Stimulated activated naive CD8-positive, alpha-beta T cell treated with anti-CD3 and anti-CD28 coated beads, Interleukin-15, amount 100 ng/mL, for 72 hours (primary cell): ENCODE measurements at regions not wholly inside any gene's neighbourhood (a gene's known extent, or its start where the extent isn't known, plus 50 kb on each side); places are given as distances from the start of the nearest gene placed in this dataset.

Experiments
- ATAC-seq: fragments of 150-1000 bp; cut with Tn5 transposase; 2 replicates; pipeline ENCODE4 v1.10.0; 2021; ENCODE audit warnings: mild to moderate bottlenecking, moderate library complexity
- DNase-seq, 2 donors: peaks; one replicate each; pipeline ENCODE4 v3.0.0; 2021 to 2022
- H3K27ac Mint-ChIP-seq, 2 donors: one replicate each; pipeline ENCODE4 v1.8.0; 2022; ENCODE audit warnings: mild to moderate bottlenecking in 2 of 2, mixed read lengths in 2 of 2, moderate library complexity in 2 of 2
- H3K27me3 Mint-ChIP-seq: one replicate; pipeline ENCODE4 v1.8.0; 2022; ENCODE audit warnings: mixed read lengths
- H3K4me1 Mint-ChIP-seq: one replicate; pipeline ENCODE4 v1.8.0; 2022; ENCODE audit warnings: mild to moderate bottlenecking, mixed read lengths
- H3K4me3 Mint-ChIP-seq, 2 donors: one replicate each; pipeline ENCODE4 v1.8.0; 2022; ENCODE audit warnings: mild to moderate bottlenecking in 2 of 2, mixed read lengths in 2 of 2, moderate library complexity in 1 of 2
- H3K9me3 Mint-ChIP-seq, 2 donors: one replicate each; pipeline ENCODE4 v1.8.0; 2022; ENCODE audit warnings: mixed read lengths in 2 of 2

- Mint-ChIP-seq H3K9me3 (peaks cover 0 to 7% of the 10 kb centered on the region in 2 donors), H3K27me3 (no peaks in the 10 kb centered on the region), H3K4me3 (no peak overlapping the region), H3K27ac (no peak overlapping the region), H3K4me1 (peaks cover 17% of the 10 kb centered on the region)
- DNase-seq, result peak in 1 of 2 donors; percentile 24
- peak; percentile 90 for ATAC-seq
Observed at GRCh38 chr2:181235683-181236459, 221.3 kb upstream of the ITGA4 start.

DNA sequence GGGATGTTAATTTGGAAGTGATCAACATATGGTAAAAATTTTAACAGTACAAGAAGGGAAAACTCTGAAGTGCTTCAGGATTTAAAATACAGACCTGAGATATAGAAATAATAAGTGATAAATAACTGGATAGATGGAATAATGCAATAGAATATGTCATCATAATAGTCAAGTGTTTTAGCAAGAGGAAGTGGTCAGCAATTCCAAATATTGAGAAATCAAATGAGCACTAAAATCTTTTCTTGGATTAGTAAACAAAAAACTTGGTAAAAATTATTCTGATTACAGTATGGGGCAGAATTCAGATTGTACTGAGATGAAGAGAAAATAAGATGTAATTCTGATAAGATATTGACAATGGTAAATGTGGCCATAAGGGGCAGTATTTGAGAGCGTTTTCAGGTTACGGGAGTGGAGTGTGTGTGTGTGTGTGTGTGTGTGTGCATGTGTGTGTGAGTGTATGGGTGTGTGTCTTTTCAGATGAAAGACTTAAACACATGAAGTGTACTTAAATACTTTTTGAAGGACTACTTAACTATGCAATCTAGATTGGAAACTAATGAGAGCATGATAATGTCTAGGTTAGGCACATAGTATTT is 217.9 kb upstream of the ITGA4 start:
- Mint-ChIP-seq H3K9me3 (peaks cover 0 to 7% of the 10 kb centered on the region in 2 donors), H3K4me1 (peaks cover 31% of the 10 kb centered on the region), H3K4me3 (no peak overlapping the region), H3K27ac (no peak overlapping the region), H3K27me3 (no peaks in the 10 kb centered on the region)
- DNase-seq (no peak), ATAC-seq (no peak)

DNA sequence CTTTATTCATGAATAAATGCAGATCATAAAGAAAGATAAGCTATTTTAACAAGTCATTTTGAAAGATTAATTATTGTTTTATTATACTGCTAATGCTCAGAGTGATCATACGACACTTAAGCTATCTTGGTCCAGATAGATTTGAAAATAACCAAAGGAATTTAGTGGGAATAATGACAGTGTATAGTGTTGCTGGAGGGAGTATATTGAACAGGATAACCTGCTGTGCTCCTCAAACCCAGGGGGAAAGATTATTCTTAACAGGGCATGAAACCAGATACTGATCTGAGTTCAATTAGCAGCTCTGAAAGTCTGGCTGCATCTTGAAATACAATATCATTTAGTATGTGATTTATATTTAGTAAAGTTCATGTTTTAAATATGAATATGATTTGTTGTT is 216.3 kb upstream of the ITGA4 start:
- Mint-ChIP-seq H3K9me3 (peaks cover 0 to 7% of the 10 kb centered on the region in 2 donors), H3K27me3 (no peaks in the 10 kb centered on the region), H3K27ac (no peak overlapping the region), H3K4me1 (peaks cover 26% of the 10 kb centered on the region), H3K4me3 (no peak overlapping the region)
- ATAC-seq, result no peak
- no peak for DNase-seq

GRCh38 chr2:181241366-181241765 is 215.8 kb upstream of the ITGA4 start:
- H3K4me1 Mint-ChIP-seq, result peaks cover 26% of the 10 kb centered on the region
- H3K27me3 Mint-ChIP-seq, result no peaks in the 10 kb centered on the region
- H3K27ac Mint-ChIP-seq, result no peak overlapping the region
- H3K9me3 Mint-ChIP-seq, result peaks cover 0 to 7% of the 10 kb centered on the region in 2 donors
- no peak for DNase-seq
- no peak for ATAC-seq
- no peak overlapping the region for H3K4me3 Mint-ChIP-seq

DNA sequence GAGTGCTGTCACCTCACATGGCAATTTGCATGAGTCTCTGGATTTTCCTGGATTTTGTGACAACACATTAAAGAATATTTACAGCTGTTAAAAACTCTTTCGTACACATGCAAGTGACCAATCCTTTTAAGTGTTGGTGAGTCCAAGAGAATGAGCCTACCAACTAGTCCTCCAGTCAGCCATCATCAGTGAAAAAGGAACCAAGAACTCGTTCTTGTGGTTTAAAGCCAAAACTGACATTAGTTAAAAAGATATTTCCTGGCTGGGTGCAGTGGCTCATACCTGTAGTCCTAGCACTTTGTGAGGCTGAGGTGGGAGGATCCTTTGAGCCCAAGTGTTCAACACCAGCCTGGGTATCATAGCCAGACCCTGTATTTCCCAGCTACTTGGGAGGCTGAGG is 215.4 kb upstream of the ITGA4 start:
- H3K27me3 Mint-ChIP-seq, result no peaks in the 10 kb centered on the region
- peak; percentile 8 to 26 for DNase-seq
- H3K4me1 Mint-ChIP-seq, result peaks cover 26% of the 10 kb centered on the region
- ATAC-seq, result peak; percentile 86
- H3K27ac Mint-ChIP-seq, result no peak overlapping the region
- peaks cover 0 to 7% of the 10 kb centered on the region in 2 donors for H3K9me3 Mint-ChIP-seq
- no peak overlapping the region for H3K4me3 Mint-ChIP-seq

DNA sequence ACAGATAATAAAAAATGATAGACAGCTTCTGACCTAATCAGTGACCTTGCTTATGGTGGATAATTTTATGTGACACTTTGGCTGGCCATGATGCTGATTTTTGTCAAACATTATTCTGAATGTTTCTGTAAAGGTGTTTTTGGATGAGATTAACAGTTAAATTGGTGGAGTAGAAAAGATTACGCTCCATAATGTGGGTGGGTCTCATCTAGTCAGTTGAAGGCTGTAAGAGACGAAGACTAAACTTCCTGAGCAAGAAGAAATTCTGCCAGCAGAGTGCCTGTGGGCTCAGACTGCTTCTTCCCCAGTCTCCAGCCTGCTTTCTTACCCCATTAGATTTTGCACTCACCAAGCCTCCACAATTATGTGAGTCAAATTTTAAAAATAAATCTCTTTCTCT is 214.9 kb upstream of the ITGA4 start:
- H3K9me3 Mint-ChIP-seq, result peaks cover 0 to 2% of the 10 kb centered on the region in 2 donors
- H3K27ac Mint-ChIP-seq, result peak overlapping the region in 1 of 2 donors; percentile 26
- no peaks in the 10 kb centered on the region for H3K27me3 Mint-ChIP-seq
- DNase-seq, result no peak
- no peak for ATAC-seq
- no peak overlapping the region for H3K4me3 Mint-ChIP-seq
- peaks cover 26% of the 10 kb centered on the region for H3K4me1 Mint-ChIP-seq

DNA sequence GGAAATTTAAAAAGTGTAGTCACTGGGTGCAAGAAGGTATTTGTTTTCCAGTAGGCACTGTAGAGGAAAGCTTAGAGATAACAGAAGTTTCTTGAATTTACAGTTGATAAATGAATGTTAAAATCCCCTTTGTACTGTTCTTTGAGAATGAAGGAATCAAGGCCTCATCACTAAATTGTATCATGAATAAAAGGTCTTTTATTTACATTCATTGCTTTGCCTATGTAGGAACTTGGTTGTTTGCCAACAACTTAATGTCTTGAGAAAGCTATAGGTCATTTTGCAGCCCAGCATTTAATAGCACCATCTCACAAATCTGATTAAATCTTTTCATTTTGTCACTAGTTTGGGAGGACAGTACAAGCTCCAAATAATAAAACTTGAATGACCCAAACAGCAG is 213.9 kb upstream of the ITGA4 start:
- Mint-ChIP-seq H3K4me3 (no peak overlapping the region), H3K27me3 (no peaks in the 10 kb centered on the region), H3K9me3 (no peaks in the 10 kb centered on the region), H3K27ac (no peak overlapping the region), H3K4me1 (peaks cover 34% of the 10 kb centered on the region)
- ATAC-seq, result no peak
- no peak for DNase-seq

DNA sequence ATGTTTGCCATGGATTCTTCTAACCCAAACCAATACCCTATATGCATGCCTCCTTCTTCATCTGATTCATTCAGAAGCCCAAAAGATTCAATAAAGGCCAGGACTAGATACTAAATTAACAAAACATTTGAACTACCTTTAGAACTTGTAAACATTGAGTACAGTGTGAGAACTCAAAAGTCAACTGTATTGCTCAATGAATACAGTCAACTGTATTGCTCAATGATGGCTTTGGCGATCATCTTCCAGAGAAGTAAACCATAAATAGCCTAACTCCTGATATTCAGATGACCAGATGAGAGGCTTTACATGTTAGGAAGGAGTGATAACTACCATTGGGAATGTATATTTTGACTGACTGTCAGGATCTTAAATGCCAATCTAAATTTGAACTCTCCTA is 206.5 kb upstream of the ITGA4 start:
- H3K27ac Mint-ChIP-seq, result no peak overlapping the region
- no peaks in the 10 kb centered on the region for H3K9me3 Mint-ChIP-seq
- ATAC-seq (no peak), DNase-seq (no peak)
- no peak overlapping the region for H3K4me3 Mint-ChIP-seq
- peaks cover 41% of the 10 kb centered on the region for H3K4me1 Mint-ChIP-seq
- H3K27me3 Mint-ChIP-seq, result no peaks in the 10 kb centered on the region

DNA sequence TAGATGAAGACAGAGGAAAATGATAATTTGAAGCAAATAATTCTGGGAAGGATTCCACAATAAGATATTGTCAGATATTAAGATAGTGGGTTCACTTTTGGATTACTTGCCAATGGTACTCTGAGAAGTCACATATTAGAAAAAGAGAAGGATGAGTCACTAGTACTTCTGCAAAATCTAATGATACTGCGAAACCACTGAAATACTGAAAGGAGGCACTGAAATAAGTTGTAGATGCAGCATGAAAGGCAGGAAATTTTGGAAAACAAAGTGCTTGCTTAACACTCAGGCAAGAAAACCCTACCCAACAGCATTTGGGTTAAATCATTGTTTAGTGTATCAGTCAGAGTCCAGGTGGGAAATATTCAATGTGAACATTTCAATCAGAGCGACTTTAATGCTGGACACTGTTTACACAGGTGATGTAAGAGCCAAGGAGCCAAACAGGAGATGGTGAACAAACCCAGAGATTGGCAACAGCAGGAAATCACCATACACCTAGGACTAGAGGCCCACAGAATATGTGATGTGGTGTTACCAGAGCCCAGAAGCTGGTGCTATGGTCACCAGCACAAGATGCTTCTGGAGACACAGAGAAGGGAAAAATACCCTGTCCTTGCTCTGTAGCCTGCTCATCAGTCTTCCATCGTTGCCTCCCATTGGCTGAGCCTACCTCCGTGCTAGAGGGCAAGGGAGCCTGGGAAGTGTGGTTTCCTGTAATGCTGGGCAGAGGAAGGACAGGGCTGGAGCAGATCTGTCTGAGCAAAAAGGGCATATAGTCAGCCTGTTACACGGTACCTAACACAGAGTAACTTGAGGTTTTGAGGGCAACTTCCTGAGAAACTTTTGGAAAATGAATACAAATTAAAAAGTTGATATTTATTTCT is 204.7 kb upstream of the ITGA4 start:
- ATAC-seq (peak; percentile 92), DNase-seq (peak in 1 of 2 donors; percentile 15)
- H3K9me3 Mint-ChIP-seq, result no peaks in the 10 kb centered on the region
- peak overlapping the region in 1 of 2 donors; percentile 22 for H3K27ac Mint-ChIP-seq
- peak overlapping the region; percentile 37 to 46 for H3K4me3 Mint-ChIP-seq
- H3K27me3 Mint-ChIP-seq, result no peaks in the 10 kb centered on the region
- H3K4me1 Mint-ChIP-seq, result peaks cover 38% of the 10 kb centered on the region

- no peaks in the 10 kb centered on the region for H3K9me3 Mint-ChIP-seq
- no peak for DNase-seq
- no peak for ATAC-seq
- H3K27ac Mint-ChIP-seq, result peak overlapping the region in 1 of 2 donors; percentile 35
- H3K27me3 Mint-ChIP-seq, result no peaks in the 10 kb centered on the region
- peak overlapping the region in 1 of 2 donors; percentile 16 for H3K4me3 Mint-ChIP-seq
- H3K4me1 Mint-ChIP-seq, result peaks cover 33% of the 10 kb centered on the region
Observed at GRCh38 chr2:181253438-181253837, 203.7 kb upstream of the ITGA4 start.

DNA sequence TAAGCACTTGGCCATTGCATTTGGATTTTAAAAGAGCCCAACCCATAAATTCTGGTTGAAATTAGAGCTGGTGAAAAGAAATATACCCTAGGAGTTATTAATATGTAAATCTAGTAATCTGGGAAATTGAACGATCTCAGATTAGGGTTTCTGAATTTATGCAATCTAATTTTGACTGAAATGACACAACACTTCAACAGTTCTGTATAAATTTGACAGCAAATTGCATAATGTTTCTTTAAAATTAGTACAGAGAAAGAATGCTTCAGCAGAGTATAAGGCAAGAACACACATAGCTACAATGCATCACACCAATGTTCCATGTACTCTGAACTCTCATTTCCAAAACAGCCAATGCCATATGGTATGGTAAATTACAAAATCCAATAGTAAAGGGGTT is 201.5 kb upstream of the ITGA4 start:
- no peaks in the 10 kb centered on the region for H3K27me3 Mint-ChIP-seq
- no peaks in the 10 kb centered on the region for H3K9me3 Mint-ChIP-seq
- DNase-seq (no peak), ATAC-seq (no peak)
- peaks cover 39% of the 10 kb centered on the region for H3K4me1 Mint-ChIP-seq
- no peak overlapping the region for H3K4me3 Mint-ChIP-seq
- H3K27ac Mint-ChIP-seq, result no peak overlapping the region

GRCh38 chr2:181258720-181259119 is 198.5 kb upstream of the ITGA4 start:
- DNase-seq (no peak), ATAC-seq (no peak)
- H3K27me3 Mint-ChIP-seq, result no peaks in the 10 kb centered on the region
- H3K4me1 Mint-ChIP-seq, result peaks cover 29% of the 10 kb centered on the region
- H3K27ac Mint-ChIP-seq, result no peak overlapping the region
- H3K4me3 Mint-ChIP-seq, result no peak overlapping the region
- H3K9me3 Mint-ChIP-seq, result no peaks in the 10 kb centered on the region

DNA sequence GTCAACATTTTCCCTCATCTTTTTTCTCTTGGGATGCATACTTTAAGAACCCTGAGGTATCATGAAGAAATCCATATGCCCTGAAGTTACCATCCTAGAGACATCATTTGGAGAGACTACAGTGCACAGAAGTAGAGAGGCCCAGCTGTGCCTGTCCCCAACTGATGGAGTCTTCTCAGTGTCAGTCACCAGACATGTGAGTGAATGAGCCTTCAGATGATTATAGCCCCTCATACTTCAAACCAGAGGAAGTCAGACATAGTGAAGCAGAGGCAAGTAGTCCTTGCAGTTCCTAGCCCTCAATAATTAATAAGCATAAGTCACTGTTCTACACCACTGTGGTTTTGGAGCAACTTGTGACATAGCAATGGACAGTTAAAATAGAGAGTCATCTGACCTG is 194.4 kb upstream of the ITGA4 start:
- peak; percentile 35 for ATAC-seq
- DNase-seq, result no peak
- H3K9me3 Mint-ChIP-seq, result no peaks in the 10 kb centered on the region
- no peak overlapping the region for H3K27ac Mint-ChIP-seq
- H3K27me3 Mint-ChIP-seq, result no peaks in the 10 kb centered on the region
- H3K4me3 Mint-ChIP-seq, result no peak overlapping the region
- peaks cover 40% of the 10 kb centered on the region for H3K4me1 Mint-ChIP-seq

DNA sequence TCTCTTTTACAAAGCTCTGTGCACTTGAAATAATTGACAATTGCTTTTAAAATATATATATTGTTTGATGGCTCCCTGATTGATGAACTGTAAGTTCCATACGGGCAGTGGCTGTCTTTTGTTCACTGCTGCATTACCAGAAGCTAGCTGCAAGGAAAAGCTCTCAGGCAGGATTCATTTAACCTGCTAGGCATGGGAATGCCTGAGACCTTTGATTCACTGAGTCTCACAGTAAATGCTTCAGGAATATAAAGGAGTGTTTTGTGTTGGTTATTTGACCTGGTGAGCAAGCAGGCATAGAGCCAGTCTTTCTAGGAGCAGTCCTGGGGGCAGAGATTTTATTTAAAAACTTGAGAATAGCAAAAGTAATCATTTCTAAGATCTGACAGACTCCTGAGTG is 193.2 kb upstream of the ITGA4 start:
- Mint-ChIP-seq H3K4me1 (peaks cover 44% of the 10 kb centered on the region), H3K9me3 (no peaks in the 10 kb centered on the region)

DNA sequence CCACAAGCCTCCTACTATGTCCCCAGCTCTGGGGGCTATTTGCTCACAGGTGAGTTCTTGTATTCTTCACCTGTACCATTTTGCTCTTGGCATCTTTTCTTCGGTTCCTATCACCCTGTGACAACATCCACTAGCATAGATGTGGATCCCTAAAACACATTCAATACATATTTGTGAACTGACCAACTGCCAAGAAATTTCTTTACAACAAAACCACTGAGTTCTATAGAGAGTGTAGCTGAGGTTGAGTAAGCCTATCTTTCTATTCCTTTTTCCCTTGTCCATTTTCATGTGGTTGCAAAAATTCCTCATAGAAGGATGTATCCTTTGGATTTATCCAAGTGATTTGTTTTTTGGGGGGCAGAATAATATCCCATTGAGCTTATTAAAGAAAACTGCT is 192.7 kb upstream of the ITGA4 start:
- no peaks in the 10 kb centered on the region for H3K27me3 Mint-ChIP-seq
- H3K9me3 Mint-ChIP-seq, result no peaks in the 10 kb centered on the region
- no peak overlapping the region for H3K4me3 Mint-ChIP-seq
- DNase-seq (no peak), ATAC-seq (no peak)
- H3K4me1 Mint-ChIP-seq, result peaks cover 47% of the 10 kb centered on the region
- no peak overlapping the region for H3K27ac Mint-ChIP-seq

More for the DNA sequence above, 193.2 kb upstream of the ITGA4 start:
- DNase-seq (no peak), ATAC-seq (no peak)
- H3K27ac Mint-ChIP-seq, result no peak overlapping the region
- H3K27me3 Mint-ChIP-seq, result no peaks in the 10 kb centered on the region
- no peak overlapping the region for H3K4me3 Mint-ChIP-seq

- no peak for ATAC-seq
- peaks cover 64% of the 10 kb centered on the region for H3K4me1 Mint-ChIP-seq
- no peak overlapping the region for H3K4me3 Mint-ChIP-seq
Observed at GRCh38 chr2:181266614-181267013, 190.6 kb upstream of the ITGA4 start.

More at GRCh38 chr2:181266614-181267013, 190.6 kb upstream of the ITGA4 start:
- no peak for DNase-seq
- H3K9me3 Mint-ChIP-seq, result no peaks in the 10 kb centered on the region
- H3K27ac Mint-ChIP-seq, result no peak overlapping the region
- H3K27me3 Mint-ChIP-seq, result no peaks in the 10 kb centered on the region
